ENCODE measurements at regions not wholly inside any gene's neighbourhood (a gene's known extent, or its start where the extent isn't known, plus 50 kb on each side); places are given as distances from the start of the nearest gene placed in this dataset.

GRCh38 chr2:30358842-30359241 lies 88.2 kb upstream of the LCLAT1 start:
- Histone ChIP-seq H3K9me2 (replicated peaks; ENCODE audit: insufficient read depth, low read length) (no peaks in the 10 kb centered on the region), H3K9me3 (ENCODE audit: low read length) (no peaks in the 10 kb centered on the region), H3K79me2 (ENCODE audit: low read length) (no peaks in the 10 kb centered on the region), H3K4me3 (ENCODE audit: low read length) (no peak overlapping the region), H3K27me3 (ENCODE audit: low read length) (no peaks in the 10 kb centered on the region), H4K20me1 (ENCODE audit: insufficient read depth, low read depth, low read length) (no peaks in the 10 kb centered on the region), H3K4me2 (ENCODE audit: low read depth, low read length, poor library complexity, severe bottlenecking) (no peak overlapping the region), H3K36me3 (ENCODE audit: insufficient read depth, low read length) (no peaks in the 10 kb centered on the region), H3K9ac (ENCODE audit: low read length) (no peak overlapping the region), H3K27ac (ENCODE audit: low read length) (no peak overlapping the region), H3K4me1 (ENCODE audit: low read length) (no peaks in the 10 kb centered on the region), H2AFZ (ENCODE audit: low read length) (no peak overlapping the region)
- no peak for DNase-seq

- H3K9ac ChIP-seq (ENCODE audit: low read length), result no peak overlapping the region
- no peaks in the 10 kb centered on the region for H3K79me2 ChIP-seq (ENCODE audit: low read length)
- H3K4me3 ChIP-seq (ENCODE audit: low read length), result no peak overlapping the region
- no peaks in the 10 kb centered on the region for H3K9me2 ChIP-seq (replicated peaks; ENCODE audit: insufficient read depth, low read length)
- H3K9me3 ChIP-seq (ENCODE audit: low read length), result no peaks in the 10 kb centered on the region
- no peak overlapping the region for H2AFZ ChIP-seq (ENCODE audit: low read length)
- no peak overlapping the region for H3K27ac ChIP-seq (ENCODE audit: low read length)
- H3K27me3 ChIP-seq (ENCODE audit: low read length), result no peaks in the 10 kb centered on the region
- H3K36me3 ChIP-seq (ENCODE audit: insufficient read depth, low read length), result no peaks in the 10 kb centered on the region
- H4K20me1 ChIP-seq (ENCODE audit: insufficient read depth, low read depth, low read length), result no peaks in the 10 kb centered on the region
- no peaks in the 10 kb centered on the region for H3K4me1 ChIP-seq (ENCODE audit: low read length)
- no peak for DNase-seq
- H3K4me2 ChIP-seq (ENCODE audit: low read depth, low read length, poor library complexity, severe bottlenecking), result no peak overlapping the region
Measured at GRCh38 chr2:30359644-30360167, 87.3 kb upstream of the LCLAT1 start.

GRCh38 chr2:30361751-30362394 lies 85.2 kb upstream of the LCLAT1 start:
- H3K4me1 ChIP-seq (ENCODE audit: low read length), result no peaks in the 10 kb centered on the region
- H3K79me2 ChIP-seq (ENCODE audit: low read length), result no peaks in the 10 kb centered on the region
- no peak overlapping the region for H3K9ac ChIP-seq (ENCODE audit: low read length)
- no peak overlapping the region for H3K4me2 ChIP-seq (ENCODE audit: low read depth, low read length, poor library complexity, severe bottlenecking)
- no peaks in the 10 kb centered on the region for H3K27me3 ChIP-seq (ENCODE audit: low read length)
- no peaks in the 10 kb centered on the region for H3K36me3 ChIP-seq (ENCODE audit: insufficient read depth, low read length)
- H3K9me3 ChIP-seq (ENCODE audit: low read length), result no peaks in the 10 kb centered on the region
- no peak overlapping the region for H3K4me3 ChIP-seq (ENCODE audit: low read length)
- no peak overlapping the region for H2AFZ ChIP-seq (ENCODE audit: low read length)
- no peak for DNase-seq
- no peaks in the 10 kb centered on the region for H4K20me1 ChIP-seq (ENCODE audit: insufficient read depth, low read depth, low read length)
- no peaks in the 10 kb centered on the region for H3K9me2 ChIP-seq (replicated peaks; ENCODE audit: insufficient read depth, low read length)
- no peak overlapping the region for H3K27ac ChIP-seq (ENCODE audit: low read length)

- Histone ChIP-seq H3K9me2 (replicated peaks; ENCODE audit: insufficient read depth, low read length) (no peaks in the 10 kb centered on the region), H3K4me2 (ENCODE audit: low read depth, low read length, poor library complexity, severe bottlenecking) (no peak overlapping the region), H3K4me1 (ENCODE audit: low read length) (no peaks in the 10 kb centered on the region), H3K9ac (ENCODE audit: low read length) (no peak overlapping the region), H2AFZ (ENCODE audit: low read length) (no peak overlapping the region), H4K20me1 (ENCODE audit: insufficient read depth, low read depth, low read length) (no peaks in the 10 kb centered on the region), H3K36me3 (ENCODE audit: insufficient read depth, low read length) (no peaks in the 10 kb centered on the region), H3K4me3 (ENCODE audit: low read length) (no peak overlapping the region), H3K27me3 (ENCODE audit: low read length) (no peaks in the 10 kb centered on the region), H3K27ac (ENCODE audit: low read length) (no peak overlapping the region), H3K79me2 (ENCODE audit: low read length) (no peaks in the 10 kb centered on the region), H3K9me3 (ENCODE audit: low read length) (no peaks in the 10 kb centered on the region)
- no peak for DNase-seq
Measured at GRCh38 chr2:30362468-30363081, 84.5 kb upstream of the LCLAT1 start.

GRCh38 chr2:30363406-30363805 lies 83.6 kb upstream of the LCLAT1 start:
- no peaks in the 10 kb centered on the region for H3K27me3 ChIP-seq (ENCODE audit: low read length)
- no peak overlapping the region for H3K27ac ChIP-seq (ENCODE audit: low read length)
- no peak for DNase-seq
- no peaks in the 10 kb centered on the region for H3K9me2 ChIP-seq (replicated peaks; ENCODE audit: insufficient read depth, low read length)
- H2AFZ ChIP-seq (ENCODE audit: low read length), result no peak overlapping the region
- H3K36me3 ChIP-seq (ENCODE audit: insufficient read depth, low read length), result no peaks in the 10 kb centered on the region
- H3K9ac ChIP-seq (ENCODE audit: low read length), result no peak overlapping the region
- H3K4me3 ChIP-seq (ENCODE audit: low read length), result no peak overlapping the region
- no peaks in the 10 kb centered on the region for H4K20me1 ChIP-seq (ENCODE audit: insufficient read depth, low read depth, low read length)
- no peak overlapping the region for H3K4me2 ChIP-seq (ENCODE audit: low read depth, low read length, poor library complexity, severe bottlenecking)
- H3K4me1 ChIP-seq (ENCODE audit: low read length), result no peaks in the 10 kb centered on the region
- H3K9me3 ChIP-seq (ENCODE audit: low read length), result no peaks in the 10 kb centered on the region
- H3K79me2 ChIP-seq (ENCODE audit: low read length), result no peaks in the 10 kb centered on the region

GRCh38 chr2:30365201-30365600 lies 81.8 kb upstream of the LCLAT1 start:
- H3K9ac ChIP-seq (ENCODE audit: low read length), result no peak overlapping the region
- H3K4me3 ChIP-seq (ENCODE audit: low read length), result no peak overlapping the region
- no peak for DNase-seq
- H3K4me1 ChIP-seq (ENCODE audit: low read length), result no peaks in the 10 kb centered on the region
- H3K4me2 ChIP-seq (ENCODE audit: low read depth, low read length, poor library complexity, severe bottlenecking), result no peak overlapping the region
- H3K79me2 ChIP-seq (ENCODE audit: low read length), result no peaks in the 10 kb centered on the region
- H3K9me2 ChIP-seq (replicated peaks; ENCODE audit: insufficient read depth, low read length), result no peaks in the 10 kb centered on the region
- no peak overlapping the region for H3K27ac ChIP-seq (ENCODE audit: low read length)
- no peaks in the 10 kb centered on the region for H3K9me3 ChIP-seq (ENCODE audit: low read length)
- H2AFZ ChIP-seq (ENCODE audit: low read length), result no peak overlapping the region
- no peaks in the 10 kb centered on the region for H4K20me1 ChIP-seq (ENCODE audit: insufficient read depth, low read depth, low read length)
- H3K36me3 ChIP-seq (ENCODE audit: insufficient read depth, low read length), result no peaks in the 10 kb centered on the region
- H3K27me3 ChIP-seq (ENCODE audit: low read length), result no peaks in the 10 kb centered on the region

- DNase-seq, result no peak
- no peaks in the 10 kb centered on the region for H3K4me1 ChIP-seq (ENCODE audit: low read length)
- no peak overlapping the region for H3K4me3 ChIP-seq (ENCODE audit: low read length)
- H2AFZ ChIP-seq (ENCODE audit: low read length), result no peak overlapping the region
- no peaks in the 10 kb centered on the region for H4K20me1 ChIP-seq (ENCODE audit: insufficient read depth, low read depth, low read length)
- H3K9me3 ChIP-seq (ENCODE audit: low read length), result no peaks in the 10 kb centered on the region
- no peaks in the 10 kb centered on the region for H3K36me3 ChIP-seq (ENCODE audit: insufficient read depth, low read length)
- H3K9me2 ChIP-seq (replicated peaks; ENCODE audit: insufficient read depth, low read length), result no peaks in the 10 kb centered on the region
- no peak overlapping the region for H3K4me2 ChIP-seq (ENCODE audit: low read depth, low read length, poor library complexity, severe bottlenecking)
- no peak overlapping the region for H3K9ac ChIP-seq (ENCODE audit: low read length)
- no peaks in the 10 kb centered on the region for H3K79me2 ChIP-seq (ENCODE audit: low read length)
- no peak overlapping the region for H3K27ac ChIP-seq (ENCODE audit: low read length)
- no peaks in the 10 kb centered on the region for H3K27me3 ChIP-seq (ENCODE audit: low read length)
Measured at GRCh38 chr2:30366199-30366691, 80.8 kb upstream of the LCLAT1 start.

GRCh38 chr2:30367232-30368070 lies 79.6 kb upstream of the LCLAT1 start:
- no peaks in the 10 kb centered on the region for H3K79me2 ChIP-seq (ENCODE audit: low read length)
- no peak overlapping the region for H3K9ac ChIP-seq (ENCODE audit: low read length)
- no peak overlapping the region for H3K27ac ChIP-seq (ENCODE audit: low read length)
- H3K27me3 ChIP-seq (ENCODE audit: low read length), result no peaks in the 10 kb centered on the region
- H3K4me1 ChIP-seq (ENCODE audit: low read length), result no peaks in the 10 kb centered on the region
- no peaks in the 10 kb centered on the region for H4K20me1 ChIP-seq (ENCODE audit: insufficient read depth, low read depth, low read length)
- H3K36me3 ChIP-seq (ENCODE audit: insufficient read depth, low read length), result no peaks in the 10 kb centered on the region
- no peak for DNase-seq
- H2AFZ ChIP-seq (ENCODE audit: low read length), result no peak overlapping the region
- H3K9me3 ChIP-seq (ENCODE audit: low read length), result no peaks in the 10 kb centered on the region
- no peak overlapping the region for H3K4me2 ChIP-seq (ENCODE audit: low read depth, low read length, poor library complexity, severe bottlenecking)
- no peaks in the 10 kb centered on the region for H3K9me2 ChIP-seq (replicated peaks; ENCODE audit: insufficient read depth, low read length)
- H3K4me3 ChIP-seq (ENCODE audit: low read length), result no peak overlapping the region
